Erythroblast (primary cell): ENCODE measurements at regions not wholly inside any gene's neighbourhood (a gene's known extent, or its start where the extent isn't known, plus 50 kb on each side); places are given as distances from the start of the nearest gene placed in this dataset.

ENCODE experiments used
- GATA1 ChIP-seq: IDR thresholded peaks from 2 replicates; pipeline ENCODE4 v1.6.1; 2011; ENCODE audit warnings: low read depth, mild to moderate bottlenecking, control low read depth, low read length, moderate library complexity
- POLR2A ChIP-seq: IDR thresholded peaks from 2 replicates; pipeline ENCODE4 v1.6.1; 2011; ENCODE audit warnings: mild to moderate bottlenecking, low read length

GRCh38 chrX:65601126-65601525, 66.3 kb upstream of the MSN start:
- TF ChIP-seq POLR2A (no peak), GATA1 (no peak)
